ENCODE measurements at regions not wholly inside any gene's neighbourhood (a gene's known extent, or its start where the extent isn't known, plus 50 kb on each side); places are given as distances from the start of the nearest gene placed in this dataset.

GRCh38 chr3:76872999-76873398, 166.9 kb upstream of the ROBO2 start:
- Mint-ChIP-seq H3K36me3 (ENCODE audit: low read depth) (no peaks in the 10 kb centered on the region), H3K4me1 (no peaks in the 10 kb centered on the region), H3K27ac (no peak overlapping the region), H3K27me3 (no peaks in the 10 kb centered on the region), H3K4me3 (no peak overlapping the region)
- H3K9me3 ChIP-seq (ENCODE audit: control insufficient read depth, low read length, poor library complexity, severe bottlenecking), result no peaks in the 10 kb centered on the region
- ATAC-seq, result no peak
- no peak for DNase-seq

- H3K4me1 Mint-ChIP-seq, result no peaks in the 10 kb centered on the region
- no peaks in the 10 kb centered on the region for H3K36me3 Mint-ChIP-seq (ENCODE audit: low read depth)
- DNase-seq (no peak), ATAC-seq (no peak)
- no peak overlapping the region for H3K4me3 Mint-ChIP-seq
- H3K27me3 Mint-ChIP-seq, result no peaks in the 10 kb centered on the region
- no peaks in the 10 kb centered on the region for H3K9me3 ChIP-seq (ENCODE audit: control insufficient read depth, low read length, poor library complexity, severe bottlenecking)
- H3K27ac Mint-ChIP-seq, result no peak overlapping the region
Measured at GRCh38 chr3:76873532-76874242, 166.2 kb upstream of the ROBO2 start.

- H3K27me3 Mint-ChIP-seq, result no peaks in the 10 kb centered on the region
- H3K4me3 Mint-ChIP-seq, result no peak overlapping the region
- no peak for DNase-seq
- no peaks in the 10 kb centered on the region for H3K36me3 Mint-ChIP-seq (ENCODE audit: low read depth)
- no peak overlapping the region for H3K27ac Mint-ChIP-seq
- H3K4me1 Mint-ChIP-seq, result no peaks in the 10 kb centered on the region
- ATAC-seq, result no peak
- no peaks in the 10 kb centered on the region for H3K9me3 ChIP-seq (ENCODE audit: control insufficient read depth, low read length, poor library complexity, severe bottlenecking)
Measured at GRCh38 chr3:76879959-76880358, 159.9 kb upstream of the ROBO2 start.

- no peak overlapping the region for H3K27ac Mint-ChIP-seq
- DNase-seq, result no peak
- no peaks in the 10 kb centered on the region for H3K9me3 ChIP-seq (ENCODE audit: control insufficient read depth, low read length, poor library complexity, severe bottlenecking)
- no peaks in the 10 kb centered on the region for H3K4me1 Mint-ChIP-seq
- H3K36me3 Mint-ChIP-seq (ENCODE audit: low read depth), result no peaks in the 10 kb centered on the region
- H3K27me3 Mint-ChIP-seq, result no peaks in the 10 kb centered on the region
- ATAC-seq, result no peak
- no peak overlapping the region for H3K4me3 Mint-ChIP-seq
Measured at GRCh38 chr3:76886761-76887500, 153.0 kb upstream of the ROBO2 start.

GRCh38 chr3:76888856-76889255, 151.0 kb upstream of the ROBO2 start:
- Mint-ChIP-seq H3K4me1 (no peaks in the 10 kb centered on the region), H3K27ac (no peak overlapping the region), H3K4me3 (no peak overlapping the region), H3K27me3 (no peaks in the 10 kb centered on the region), H3K36me3 (ENCODE audit: low read depth) (no peaks in the 10 kb centered on the region)
- DNase-seq (no peak), ATAC-seq (no peak)
- no peaks in the 10 kb centered on the region for H3K9me3 ChIP-seq (ENCODE audit: control insufficient read depth, low read length, poor library complexity, severe bottlenecking)

- no peak for ATAC-seq
- no peaks in the 10 kb centered on the region for H3K9me3 ChIP-seq (ENCODE audit: control insufficient read depth, low read length, poor library complexity, severe bottlenecking)
- Mint-ChIP-seq H3K4me3 (no peak overlapping the region), H3K27me3 (no peaks in the 10 kb centered on the region), H3K36me3 (ENCODE audit: low read depth) (no peaks in the 10 kb centered on the region), H3K4me1 (no peaks in the 10 kb centered on the region), H3K27ac (no peak overlapping the region)
- no peak for DNase-seq
Measured at GRCh38 chr3:76889911-76890310, 150.0 kb upstream of the ROBO2 start.

- H3K27ac Mint-ChIP-seq, result no peak overlapping the region
- ATAC-seq (no peak), DNase-seq (no peak)
- H3K36me3 Mint-ChIP-seq (ENCODE audit: low read depth), result no peaks in the 10 kb centered on the region
- no peaks in the 10 kb centered on the region for H3K9me3 ChIP-seq (ENCODE audit: control insufficient read depth, low read length, poor library complexity, severe bottlenecking)
- H3K4me3 Mint-ChIP-seq, result no peak overlapping the region
- no peaks in the 10 kb centered on the region for H3K27me3 Mint-ChIP-seq
- H3K4me1 Mint-ChIP-seq, result no peaks in the 10 kb centered on the region
Measured at GRCh38 chr3:76897076-76897475, 142.8 kb upstream of the ROBO2 start.

- H3K9me3 ChIP-seq (ENCODE audit: control insufficient read depth, low read length, poor library complexity, severe bottlenecking), result no peaks in the 10 kb centered on the region
- DNase-seq, result no peak
- no peaks in the 10 kb centered on the region for H3K4me1 Mint-ChIP-seq
- no peak overlapping the region for H3K27ac Mint-ChIP-seq
- H3K36me3 Mint-ChIP-seq (ENCODE audit: low read depth), result no peaks in the 10 kb centered on the region
- H3K27me3 Mint-ChIP-seq, result no peaks in the 10 kb centered on the region
- no peak for ATAC-seq
- H3K4me3 Mint-ChIP-seq, result no peak overlapping the region
Measured at GRCh38 chr3:76900596-76900995, 139.3 kb upstream of the ROBO2 start.

- H3K9me3 ChIP-seq (ENCODE audit: control insufficient read depth, low read length, poor library complexity, severe bottlenecking), result no peaks in the 10 kb centered on the region
- Mint-ChIP-seq H3K27me3 (no peaks in the 10 kb centered on the region), H3K4me3 (no peak overlapping the region), H3K4me1 (no peaks in the 10 kb centered on the region), H3K27ac (no peak overlapping the region), H3K36me3 (ENCODE audit: low read depth) (no peaks in the 10 kb centered on the region)
- ATAC-seq (no peak), DNase-seq (no peak)
Measured at GRCh38 chr3:76908156-76908555, 131.7 kb upstream of the ROBO2 start.

- ATAC-seq (no peak), DNase-seq (no peak)
- no peaks in the 10 kb centered on the region for H3K9me3 ChIP-seq (ENCODE audit: control insufficient read depth, low read length, poor library complexity, severe bottlenecking)
- Mint-ChIP-seq H3K27ac (no peak overlapping the region), H3K36me3 (ENCODE audit: low read depth) (no peaks in the 10 kb centered on the region), H3K27me3 (no peaks in the 10 kb centered on the region), H3K4me3 (no peak overlapping the region), H3K4me1 (no peaks in the 10 kb centered on the region)
Measured at GRCh38 chr3:76912841-76913383, 127.0 kb upstream of the ROBO2 start.

GRCh38 chr3:76917436-76917835, 122.5 kb upstream of the ROBO2 start:
- Mint-ChIP-seq H3K36me3 (ENCODE audit: low read depth) (no peaks in the 10 kb centered on the region), H3K4me3 (no peak overlapping the region), H3K4me1 (no peaks in the 10 kb centered on the region), H3K27me3 (no peaks in the 10 kb centered on the region), H3K27ac (no peak overlapping the region)
- H3K9me3 ChIP-seq (ENCODE audit: control insufficient read depth, low read length, poor library complexity, severe bottlenecking), result no peaks in the 10 kb centered on the region
- ATAC-seq (no peak), DNase-seq (no peak)

GRCh38 chr3:76920511-76920910, 119.4 kb upstream of the ROBO2 start:
- H3K4me1 Mint-ChIP-seq, result no peaks in the 10 kb centered on the region

GRCh38 chr3:76923485-76923884, 116.4 kb upstream of the ROBO2 start:
- H3K4me1 Mint-ChIP-seq, result no peaks in the 10 kb centered on the region
- H3K4me3 Mint-ChIP-seq, result no peak overlapping the region
- ATAC-seq (no peak), DNase-seq (no peak)
- H3K9me3 ChIP-seq (ENCODE audit: control insufficient read depth, low read length, poor library complexity, severe bottlenecking), result no peaks in the 10 kb centered on the region
- no peaks in the 10 kb centered on the region for H3K27me3 Mint-ChIP-seq
- H3K36me3 Mint-ChIP-seq (ENCODE audit: low read depth), result no peaks in the 10 kb centered on the region
- no peak overlapping the region for H3K27ac Mint-ChIP-seq

More at GRCh38 chr3:76920511-76920910, 119.4 kb upstream of the ROBO2 start:
- Mint-ChIP-seq H3K4me3 (no peak overlapping the region), H3K27me3 (no peaks in the 10 kb centered on the region), H3K36me3 (ENCODE audit: low read depth) (no peaks in the 10 kb centered on the region), H3K27ac (no peak overlapping the region)
- DNase-seq (no peak), ATAC-seq (no peak)
- H3K9me3 ChIP-seq (ENCODE audit: control insufficient read depth, low read length, poor library complexity, severe bottlenecking), result no peaks in the 10 kb centered on the region

- Mint-ChIP-seq H3K27me3 (no peaks in the 10 kb centered on the region), H3K4me3 (no peak overlapping the region), H3K27ac (no peak overlapping the region), H3K4me1 (no peaks in the 10 kb centered on the region), H3K36me3 (ENCODE audit: low read depth) (no peaks in the 10 kb centered on the region)
- DNase-seq (no peak), ATAC-seq (no peak)
- no peaks in the 10 kb centered on the region for H3K9me3 ChIP-seq (ENCODE audit: control insufficient read depth, low read length, poor library complexity, severe bottlenecking)
Measured at GRCh38 chr3:76930712-76931111, 109.2 kb upstream of the ROBO2 start.
